ENCODE measurements at regions not wholly inside any gene's neighbourhood (a gene's known extent, or its start where the extent isn't known, plus 50 kb on each side); places are given as distances from the start of the nearest gene placed in this dataset.

DNA sequence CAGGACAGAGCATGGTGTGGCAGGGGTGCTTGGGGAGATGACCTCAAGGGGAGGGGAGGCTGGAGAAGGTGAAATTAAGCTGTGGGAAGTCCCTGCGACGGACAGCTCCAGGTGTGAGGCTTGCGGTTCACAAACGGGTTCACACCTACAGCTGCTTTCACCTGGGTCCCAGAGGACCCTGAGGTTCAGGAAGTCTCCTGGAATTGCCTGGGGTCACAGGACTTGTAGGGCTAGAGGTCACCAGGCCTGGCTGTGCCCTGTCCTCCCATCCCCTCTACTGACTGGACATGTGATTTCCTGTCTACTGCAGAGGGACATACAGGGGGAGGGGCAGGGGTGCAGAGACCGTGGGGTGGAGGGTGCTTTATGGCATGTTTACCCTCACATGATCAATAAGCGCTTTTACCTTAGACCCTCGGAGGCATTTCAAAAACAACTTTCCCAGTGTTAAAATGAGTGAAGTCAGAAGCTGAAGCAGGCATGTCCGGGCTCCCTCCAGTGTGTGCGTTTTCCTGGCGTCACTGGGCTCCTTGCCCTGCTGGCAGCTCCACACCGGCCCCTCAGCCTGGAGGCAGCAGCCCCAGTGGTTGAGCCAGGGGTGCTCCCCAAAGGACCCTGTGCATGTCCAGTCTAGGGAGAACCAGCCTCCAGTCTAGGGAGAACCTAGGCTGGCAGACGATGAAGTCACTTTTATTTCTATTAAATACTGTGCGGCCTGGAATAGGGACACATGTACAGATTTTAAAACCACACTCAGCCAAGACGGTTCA, 66.6 kb upstream of the IGFBP3 start:
- H3K4me3 ChIP-seq (ENCODE audit: low read depth, low read length), result no peak overlapping the region
- H2BK5ac ChIP-seq (ENCODE audit: low read depth, low read length, poor library complexity), result peak overlapping the region; percentile 24
- H3K4ac ChIP-seq (ENCODE audit: low read depth, low read length), result no peak overlapping the region
- H3K18ac ChIP-seq (ENCODE audit: low read length), result peak overlapping the region; percentile 70
- H3K9me3 ChIP-seq (ENCODE audit: insufficient read depth, low read depth, low read length), result peaks cover 3% of the 10 kb centered on the region
- peaks cover 2% of the 10 kb centered on the region for H3K79me2 ChIP-seq (ENCODE audit: control insufficient read depth, insufficient read depth, low read length, poor library complexity)
- no CpG with 5 or more reads among the region's 14 CpGs for WGBS (ENCODE audit: extremely low coverage, insufficient coverage, insufficient read length)
- H2AFZ ChIP-seq (ENCODE audit: insufficient read depth, low read length, poor library complexity), result no peak overlapping the region
- H3K9ac ChIP-seq (ENCODE audit: low read length), result no peak overlapping the region
- peaks cover 0 to 5% of the 10 kb centered on the region in 2 experiments for H3K4me1 ChIP-seq (ENCODE audit: control insufficient read depth in 1 of 2, insufficient read depth in 2 of 2, low read length in 2 of 2)
- H4K91ac ChIP-seq (ENCODE audit: low read depth, low read length), result peak overlapping the region; percentile 87
- H3K23ac ChIP-seq (ENCODE audit: low read length), result no peak overlapping the region
- peak overlapping the region; percentile 49 for H2BK120ac ChIP-seq (ENCODE audit: insufficient read depth, low read length, poor library complexity)
- peak overlapping the region; percentile 87 for H3K14ac ChIP-seq (ENCODE audit: low read length)
- no peaks in the 10 kb centered on the region for H3K36me3 ChIP-seq (ENCODE audit: control insufficient read depth in 1 of 2, insufficient read depth in 2 of 2, low read length in 2 of 2)
- H3K27me3 ChIP-seq (ENCODE audit: insufficient read depth, low read length), result no peaks in the 10 kb centered on the region
- H2AK5ac ChIP-seq (ENCODE audit: low read length), result peak overlapping the region; percentile 57
- H3K79me1 ChIP-seq (ENCODE audit: low read length), result peaks cover 14% of the 10 kb centered on the region
- H3K27ac ChIP-seq (ENCODE audit: low read depth, low read length), result no peak overlapping the region
- no peak overlapping the region for H3K4me2 ChIP-seq (ENCODE audit: low read length)
- H2BK12ac ChIP-seq (ENCODE audit: low read length), result peak overlapping the region; percentile 94
- no peak overlapping the region for H4K8ac ChIP-seq (ENCODE audit: low read depth, low read length)
- H4K12ac ChIP-seq (ENCODE audit: low read depth, low read length), result no peak overlapping the region
- no peak for DNase-seq

DNA sequence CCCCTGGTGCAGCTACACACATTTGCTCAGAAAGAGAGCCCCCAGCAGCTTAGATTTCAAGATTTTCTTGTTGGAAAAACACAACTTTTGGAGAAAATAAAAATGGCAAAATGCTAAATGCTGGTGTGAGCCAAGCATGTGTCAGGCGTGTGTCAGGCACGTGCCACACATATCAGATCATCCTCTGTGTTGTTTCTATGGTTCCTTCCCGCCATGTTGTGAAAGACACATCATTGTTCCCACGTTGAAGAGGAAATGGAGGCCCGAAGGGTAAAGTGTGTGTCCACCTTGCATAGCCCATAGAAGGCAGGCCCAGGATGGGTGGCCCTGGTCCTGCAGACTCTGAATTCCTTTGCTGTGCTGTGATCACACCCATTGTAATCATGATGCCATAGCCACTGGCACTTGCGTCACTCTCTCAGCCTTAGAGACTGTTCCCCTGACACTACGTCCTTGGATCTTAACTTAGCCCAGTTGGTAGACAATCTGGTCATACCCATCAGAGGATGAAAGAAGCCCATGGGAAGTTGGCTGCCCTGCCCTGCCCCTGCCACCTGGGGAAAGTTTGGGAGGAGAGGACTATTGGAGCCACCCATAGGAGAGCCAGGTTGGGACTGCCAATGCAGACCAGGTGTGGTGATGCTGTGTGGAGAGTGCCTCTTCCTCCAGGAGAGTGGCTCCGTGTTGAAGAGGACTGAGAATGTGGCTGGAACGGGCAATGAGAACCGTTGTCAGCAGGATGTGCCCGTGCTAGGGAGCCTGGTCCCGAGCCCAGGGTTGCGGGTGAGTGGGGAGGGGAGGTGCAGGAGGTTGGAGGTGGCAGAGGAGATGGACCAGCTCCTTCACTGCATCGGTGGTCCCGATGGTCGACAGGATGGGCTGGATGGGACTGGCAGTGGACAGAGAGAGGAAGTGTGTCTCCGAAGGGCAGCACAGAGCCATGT, 65.6 kb upstream of the IGFBP3 start:
- Histone ChIP-seq H3K14ac (ENCODE audit: low read length) (no peak overlapping the region), H2BK120ac (ENCODE audit: insufficient read depth, low read length, poor library complexity) (no peak overlapping the region), H2AK5ac (ENCODE audit: low read length) (peak overlapping the region; percentile 67), H3K79me1 (ENCODE audit: low read length) (peaks cover 14% of the 10 kb centered on the region), H3K4me1 (ENCODE audit: control insufficient read depth in 1 of 2, insufficient read depth in 2 of 2, low read length in 2 of 2) (peaks cover 0 to 5% of the 10 kb centered on the region in 2 experiments), H4K12ac (ENCODE audit: low read depth, low read length) (no peak overlapping the region), H2BK12ac (ENCODE audit: low read length) (peak overlapping the region; percentile 12), H3K18ac (ENCODE audit: low read length) (no peak overlapping the region), H3K23ac (ENCODE audit: low read length) (no peak overlapping the region), H3K27ac (ENCODE audit: low read depth, low read length) (no peak overlapping the region), H3K4ac (ENCODE audit: low read depth, low read length) (no peak overlapping the region), H2AFZ (ENCODE audit: insufficient read depth, low read length, poor library complexity) (no peak overlapping the region), H3K9ac (ENCODE audit: low read length) (no peak overlapping the region), H3K36me3 (ENCODE audit: control insufficient read depth in 1 of 2, insufficient read depth in 2 of 2, low read length in 2 of 2) (no peaks in the 10 kb centered on the region), H4K91ac (ENCODE audit: low read depth, low read length) (peak overlapping the region; percentile 36), H4K8ac (ENCODE audit: low read depth, low read length) (no peak overlapping the region), H3K4me2 (ENCODE audit: low read length) (no peak overlapping the region), H3K9me3 (ENCODE audit: insufficient read depth, low read depth, low read length) (peaks cover 3% of the 10 kb centered on the region), H3K27me3 (ENCODE audit: insufficient read depth, low read length) (no peaks in the 10 kb centered on the region), H2BK5ac (ENCODE audit: low read depth, low read length, poor library complexity) (no peak overlapping the region), H3K79me2 (ENCODE audit: control insufficient read depth, insufficient read depth, low read length, poor library complexity) (peaks cover 2% of the 10 kb centered on the region), H3K4me3 (ENCODE audit: low read depth, low read length) (no peak overlapping the region)
- WGBS (ENCODE audit: extremely low coverage, insufficient coverage, insufficient read length), result no CpG with 5 or more reads among the region's 17 CpGs
- DNase-seq, result peak; percentile 56 to 71

DNA sequence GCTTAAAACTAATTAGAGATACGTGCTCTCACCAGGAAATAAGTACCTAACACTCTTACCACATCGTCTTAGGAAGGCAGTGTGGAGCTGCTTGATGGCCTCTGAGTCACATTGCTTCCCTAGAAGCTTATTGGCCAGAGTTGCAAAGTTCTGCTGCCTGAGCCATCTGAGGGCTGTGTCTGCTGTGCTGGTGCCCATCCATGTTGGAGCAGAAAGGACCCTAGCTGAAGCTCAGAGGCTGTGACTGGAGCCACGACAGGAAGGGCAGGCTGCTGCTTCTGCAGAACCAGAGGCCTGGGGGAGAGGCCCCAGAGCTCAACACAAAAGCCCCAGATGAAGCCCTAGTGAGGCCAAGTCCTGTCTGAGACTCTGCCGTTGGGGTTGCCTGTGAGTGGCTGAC, 64.8 kb upstream of the IGFBP3 start:
- Histone ChIP-seq H3K9ac (ENCODE audit: low read length) (no peak overlapping the region), H3K4me3 (ENCODE audit: low read depth, low read length) (no peak overlapping the region), H3K4me1 (ENCODE audit: control insufficient read depth in 1 of 2, insufficient read depth in 2 of 2, low read length in 2 of 2) (peaks cover 3 to 9% of the 10 kb centered on the region in 2 experiments), H3K9me3 (ENCODE audit: insufficient read depth, low read depth, low read length) (peaks cover 4% of the 10 kb centered on the region), H3K27me3 (ENCODE audit: insufficient read depth, low read length) (no peaks in the 10 kb centered on the region), H3K79me2 (ENCODE audit: control insufficient read depth, insufficient read depth, low read length, poor library complexity) (peaks cover 2% of the 10 kb centered on the region), H3K4me2 (ENCODE audit: low read length) (no peak overlapping the region), H2BK5ac (ENCODE audit: low read depth, low read length, poor library complexity) (no peak overlapping the region), H3K23ac (ENCODE audit: low read length) (no peak overlapping the region), H4K8ac (ENCODE audit: low read depth, low read length) (no peak overlapping the region), H3K18ac (ENCODE audit: low read length) (no peak overlapping the region), H3K79me1 (ENCODE audit: low read length) (peaks cover 18% of the 10 kb centered on the region), H2AFZ (ENCODE audit: insufficient read depth, low read length, poor library complexity) (peak overlapping the region; percentile 17), H2AK5ac (ENCODE audit: low read length) (peak overlapping the region; percentile 63), H3K27ac (ENCODE audit: low read depth, low read length) (no peak overlapping the region), H2BK120ac (ENCODE audit: insufficient read depth, low read length, poor library complexity) (peak overlapping the region; percentile 24), H4K91ac (ENCODE audit: low read depth, low read length) (peak overlapping the region; percentile 36), H2BK12ac (ENCODE audit: low read length) (peak overlapping the region; percentile 27), H3K14ac (ENCODE audit: low read length) (no peak overlapping the region), H3K36me3 (ENCODE audit: control insufficient read depth in 1 of 2, insufficient read depth in 2 of 2, low read length in 2 of 2) (no peaks in the 10 kb centered on the region), H3K4ac (ENCODE audit: low read depth, low read length) (no peak overlapping the region), H4K12ac (ENCODE audit: low read depth, low read length) (no peak overlapping the region)
- peak; percentile 41 to 72 for DNase-seq
- WGBS (ENCODE audit: extremely low coverage, insufficient coverage, insufficient read length), result no CpG with 5 or more reads among the region's 4 CpGs

DNA sequence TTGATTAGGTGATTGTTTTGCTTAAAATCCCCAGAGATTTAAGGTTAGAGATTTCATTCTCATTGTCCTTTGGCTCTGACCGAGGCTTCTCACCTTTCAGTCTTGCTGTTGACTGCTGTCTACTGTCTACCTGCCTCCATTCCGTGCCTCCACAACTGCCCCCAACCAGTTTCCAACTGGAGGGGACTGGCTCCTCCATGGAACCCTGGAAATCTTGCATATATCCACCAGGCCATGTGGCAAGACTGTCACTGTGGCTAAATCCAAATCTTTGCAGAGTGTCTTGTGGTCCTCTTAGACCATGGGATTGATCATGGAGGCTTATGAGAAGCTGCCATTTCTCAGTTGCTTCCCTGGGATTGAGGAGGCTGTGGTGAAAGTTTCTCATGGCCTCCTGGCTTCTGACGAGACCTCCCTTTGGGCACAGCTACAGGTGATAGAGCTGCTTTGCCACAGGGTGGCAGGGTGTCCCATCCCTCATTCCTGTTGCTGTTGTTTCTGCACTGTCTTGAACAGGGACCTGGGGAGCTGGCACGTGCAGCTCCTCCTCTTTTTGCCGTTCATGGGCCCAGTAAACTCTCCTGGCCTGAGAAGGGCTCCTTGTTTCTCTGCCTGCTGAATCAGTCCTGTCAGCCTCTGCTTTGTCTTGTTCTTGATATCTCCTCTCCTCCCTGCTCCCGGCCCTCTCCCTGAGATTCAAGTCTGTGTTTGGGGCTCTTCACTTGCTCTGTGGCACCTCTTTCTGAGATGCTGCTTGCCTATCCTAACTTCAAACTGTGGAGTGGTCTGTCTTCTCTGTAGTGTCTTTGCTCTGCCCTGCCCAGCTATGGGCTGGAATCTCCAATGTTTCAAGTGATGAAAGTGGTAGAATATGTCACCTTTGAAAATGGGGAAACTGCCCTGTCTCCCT, 63.6 kb upstream of the IGFBP3 start:
- Histone ChIP-seq H4K12ac (ENCODE audit: low read depth, low read length) (no peak overlapping the region), H3K9ac (ENCODE audit: low read length) (no peak overlapping the region), H3K4me2 (ENCODE audit: low read length) (no peak overlapping the region), H4K91ac (ENCODE audit: low read depth, low read length) (peak overlapping the region; percentile 3), H2BK5ac (ENCODE audit: low read depth, low read length, poor library complexity) (no peak overlapping the region), H3K27me3 (ENCODE audit: insufficient read depth, low read length) (no peaks in the 10 kb centered on the region), H2AFZ (ENCODE audit: insufficient read depth, low read length, poor library complexity) (no peak overlapping the region), H3K9me3 (ENCODE audit: insufficient read depth, low read depth, low read length) (peaks cover 4% of the 10 kb centered on the region), H3K4me1 (ENCODE audit: control insufficient read depth in 1 of 2, insufficient read depth in 2 of 2, low read length in 2 of 2) (peaks cover 10 to 18% of the 10 kb centered on the region in 2 experiments), H2BK120ac (ENCODE audit: insufficient read depth, low read length, poor library complexity) (no peak overlapping the region), H3K79me1 (ENCODE audit: low read length) (peaks cover 29% of the 10 kb centered on the region), H3K36me3 (ENCODE audit: control insufficient read depth in 1 of 2, insufficient read depth in 2 of 2, low read length in 2 of 2) (no peaks in the 10 kb centered on the region), H4K8ac (ENCODE audit: low read depth, low read length) (no peak overlapping the region), H3K27ac (ENCODE audit: low read depth, low read length) (no peak overlapping the region), H3K23ac (ENCODE audit: low read length) (no peak overlapping the region), H3K4ac (ENCODE audit: low read depth, low read length) (no peak overlapping the region), H3K18ac (ENCODE audit: low read length) (no peak overlapping the region), H3K79me2 (ENCODE audit: control insufficient read depth, insufficient read depth, low read length, poor library complexity) (peaks cover 2% of the 10 kb centered on the region), H3K4me3 (ENCODE audit: low read depth, low read length) (no peak overlapping the region), H2AK5ac (ENCODE audit: low read length) (no peak overlapping the region), H2BK12ac (ENCODE audit: low read length) (peak overlapping the region; percentile 19), H3K14ac (ENCODE audit: low read length) (no peak overlapping the region)
- DNase-seq, result no peak
- WGBS (ENCODE audit: extremely low coverage, insufficient coverage, insufficient read length), result no CpG with 5 or more reads among the region's 6 CpGs
